Endothelial cell of umbilical vein (primary cell): ENCODE measurements at regions not wholly inside any gene's neighbourhood (a gene's known extent, or its start where the extent isn't known, plus 50 kb on each side); places are given as distances from the start of the nearest gene placed in this dataset.

Experiments
- CTCF ChIP-seq, 2 donors: IDR thresholded peaks; 1 replicate in 1 of 2; 2 replicates in 1 of 2; pipeline ENCODE4 v1.5.1; 2011; ENCODE audit warnings: low read length in 2 of 2, mild to moderate bottlenecking in 2 of 2, moderate library complexity in 2 of 2, control low read depth in 1 of 2, inconsistent platforms in 1 of 2, low read depth in 1 of 2; ENCODE audit not compliant: insufficient read depth in 1 of 2; ENCODE audit errors: extremely low read depth in 1 of 2
- JUN ChIP-seq: IDR thresholded peaks from 2 replicates; pipeline ENCODE4 v1.6.1; 2011; ENCODE audit warnings: borderline replicate concordance, low read depth; ENCODE audit not compliant: insufficient read length, insufficient read depth
- POLR2A ChIP-seq: IDR thresholded peaks from 2 replicates; pipeline ENCODE4 v1.6.1; 2012; ENCODE audit warnings: low read depth, mild to moderate bottlenecking, control low read depth, low read length
- POLR2AphosphoS5 ChIP-seq: IDR thresholded peaks from 2 replicates; pipeline ENCODE4 v1.6.1; 2012; ENCODE audit warnings: low read depth, mild to moderate bottlenecking, control low read depth, low read length, moderate library complexity; ENCODE audit not compliant: insufficient read depth

DNA sequence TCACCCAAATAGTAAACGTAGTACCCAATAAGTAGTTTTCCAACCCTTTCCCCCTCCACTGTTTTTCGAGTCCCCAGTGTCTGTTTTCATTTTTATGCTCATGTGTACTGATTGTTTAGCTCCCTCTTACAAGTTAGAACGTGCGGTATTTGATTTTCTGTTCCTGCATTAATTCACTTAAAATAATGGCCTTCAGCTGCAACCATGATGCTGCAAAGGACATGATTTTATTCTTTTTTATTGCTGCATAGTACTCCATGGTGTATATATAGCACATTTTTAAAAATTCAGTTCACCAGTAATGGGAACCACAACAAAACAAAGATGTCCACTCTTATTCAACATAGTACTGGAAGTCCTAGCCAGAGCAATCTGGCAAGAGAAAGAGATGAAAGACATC is 72.8 kb downstream of the DUSP6 start:
- TF ChIP-seq JUN (no peak), CTCF (IDR thresholded peaks at IDR 0.05; ENCODE audit: extremely low read depth in 1 of 2, insufficient read depth in 1 of 2, low read depth in 1 of 2, low read length in 2 of 2) (no peak), POLR2AphosphoS5 (no peak), POLR2A (no peak)
